Endothelial cell of hepatic sinusoid (primary cell): ENCODE measurements at regions not wholly inside any gene's neighbourhood (a gene's known extent, or its start where the extent isn't known, plus 50 kb on each side); places are given as distances from the start of the nearest gene placed in this dataset.

Source experiments
- in situ Hi-C: cut with HindIII; loops from 2 replicates; pipeline ENCODE4 v1.10.0; 2017; ENCODE audit warnings: low sequenced_read_pairs

GRCh38 chr10:58932126-58932525 lies 244.3 kb upstream of the PHYHIPL start:
- in situ Hi-C loops, result no loop called here

GRCh38 chr10:58932577-58933314 lies 243.7 kb upstream of the PHYHIPL start:
- in situ Hi-C loops, result no loop called here

- in situ Hi-C loops, result no loop called here
Observed at GRCh38 chr10:58936364-58936763, 240.1 kb upstream of the PHYHIPL start.

GRCh38 chr10:58937423-58937822 lies 239.0 kb upstream of the PHYHIPL start:
- in situ Hi-C loops, result no loop called here

- in situ Hi-C loops, result no loop called here
Observed at GRCh38 chr10:58942724-58943123, 233.7 kb upstream of the PHYHIPL start.

- in situ Hi-C loops, result no loop called here
Observed at GRCh38 chr10:58943256-58943890, 233.1 kb upstream of the PHYHIPL start.

GRCh38 chr10:58943960-58944359 lies 232.5 kb upstream of the PHYHIPL start:
- in situ Hi-C loops, result no loop called here

- in situ Hi-C loops, result no loop called here
Observed at GRCh38 chr10:58948303-58948702, 228.1 kb upstream of the PHYHIPL start.

GRCh38 chr10:58950618-58951017 lies 225.8 kb upstream of the PHYHIPL start:
- in situ Hi-C loops, result no loop called here

- in situ Hi-C loops, result no loop called here
Observed at GRCh38 chr10:58951087-58951486, 225.4 kb upstream of the PHYHIPL start.

GRCh38 chr10:58951746-58952145 lies 224.7 kb upstream of the PHYHIPL start:
- in situ Hi-C loops, result no loop called here

GRCh38 chr10:58952162-58952601 lies 224.3 kb upstream of the PHYHIPL start:
- in situ Hi-C loops, result no loop called here

GRCh38 chr10:58952747-58953466 lies 223.5 kb upstream of the PHYHIPL start:
- in situ Hi-C loops, result no loop called here

GRCh38 chr10:58954178-58954577 lies 222.3 kb upstream of the PHYHIPL start:
- in situ Hi-C loops, result no loop called here

GRCh38 chr10:58955615-58956014 lies 220.8 kb upstream of the PHYHIPL start:
- in situ Hi-C loops, result no loop called here

GRCh38 chr10:58956926-58957325 lies 219.5 kb upstream of the PHYHIPL start:
- in situ Hi-C loops, result no loop called here

- in situ Hi-C loops, result no loop called here
Observed at GRCh38 chr10:58957517-58957916, 218.9 kb upstream of the PHYHIPL start.

- in situ Hi-C loops, result no loop called here
Observed at GRCh38 chr10:58963101-58963534, 213.3 kb upstream of the PHYHIPL start.

- in situ Hi-C loops, result no loop called here
Observed at GRCh38 chr10:58963723-58964124, 212.7 kb upstream of the PHYHIPL start.

- in situ Hi-C loops, result no loop called here
Observed at GRCh38 chr10:58965855-58966254, 210.6 kb upstream of the PHYHIPL start.

GRCh38 chr10:58967551-58968388 lies 208.7 kb upstream of the PHYHIPL start:
- in situ Hi-C loops, result no loop called here
